SK-N-SH (cell line): ENCODE measurements at regions not wholly inside any gene's neighbourhood (a gene's known extent, or its start where the extent isn't known, plus 50 kb on each side); places are given as distances from the start of the nearest gene placed in this dataset.

ENCODE experiments used
- CTCF ChIA-PET: fragments of 300-600, 350-600 bp; formaldehyde crosslinking; extraction: SDS; loops from one replicate; lab custom pipeline; 2021; lab: Yijun Ruan, JAX
- POLR2A ChIA-PET: fragments of 350-600 bp; sonication (Branson Sonifier 250); formaldehyde crosslinking; extraction: SDS; loops from one replicate; lab custom pipeline; 2020; ENCODE audit warnings: antibody characterized with exemption, inconsistent platforms; lab: Yijun Ruan, JAX
- DNase-seq: peaks from one replicate; pipeline ENCODE4 v3.0.0; 2012
- H2AFZ ChIP-seq: fragments of 200-600 bp; sonication (generic); 2 replicates; pipeline ENCODE4 v1.8.1; 2016; ENCODE audit warnings: antibody characterized with exemption, mild to moderate bottlenecking, low read depth
- H3F3A ChIP-seq: fragments of 200-600 bp; sonication (generic); replicated peaks from 2 replicates; pipeline ENCODE3; 2016; ENCODE audit warnings: antibody characterized with exemption, mild to moderate bottlenecking; ENCODE audit not compliant: insufficient read depth
- H3K27ac ChIP-seq, 2 experiments: fragments of 200-500 bp in 1 of 2; fragments of 200-600 bp in 1 of 2; sonication (Bioruptor generic) in 1 of 2; sonication (generic), shearing (Covaris generic) in 1 of 2; 2 replicates each; pipeline versions ENCODE4 v1.5.1 to v1.6.1; 2014 to 2016; ENCODE audit warnings: low read depth in 2 of 2, inconsistent platforms in 1 of 2, low read length in 1 of 2, mild to moderate bottlenecking in 1 of 2, mixed read lengths in 1 of 2
- H3K27me3 ChIP-seq: fragments of 200-600 bp; sonication (generic), shearing (Covaris generic); 2 replicates; pipeline ENCODE4 v1.6.1; 2016; ENCODE audit warnings: mixed run types; ENCODE audit not compliant: insufficient read depth
- H3K36me3 ChIP-seq, 2 experiments: fragments of 200-500 bp in 1 of 2; fragments of 200-600 bp in 1 of 2; sonication (Bioruptor generic) in 1 of 2; sonication (generic) in 1 of 2; replicated peaks in 1 of 2; 2 replicates each; pipeline versions ENCODE3 to v1.5.1; 2014 to 2016; ENCODE audit warnings: low read length in 1 of 2, mild to moderate bottlenecking in 1 of 2; ENCODE audit not compliant: insufficient read depth in 2 of 2, control insufficient read depth in 1 of 2
- H3K4me1 ChIP-seq, 2 experiments: fragments of 200-500 bp in 1 of 2; fragments of 200-600 bp in 1 of 2; sonication (Bioruptor generic) in 1 of 2; sonication (generic), shearing (Covaris generic) in 1 of 2; 2 replicates each; pipeline versions ENCODE4 v1.5.1 to v1.6.1; 2014 to 2016; ENCODE audit warnings: low read depth in 1 of 2, low read length in 1 of 2, mixed run types in 1 of 2; ENCODE audit not compliant: insufficient read depth in 2 of 2, control insufficient read depth in 1 of 2
- H3K4me2 ChIP-seq: fragments of 200-600 bp; sonication (generic), shearing (Covaris generic); 2 replicates; pipeline ENCODE4 v1.6.1; 2017; ENCODE audit warnings: mixed run types
- H3K4me3 ChIP-seq, 2 experiments: fragments of 200-500 bp in 1 of 2; fragments of 200-600 bp in 1 of 2; sonication (Bioruptor generic) in 1 of 2; sonication (generic), shearing (Covaris generic) in 1 of 2; 2 replicates each; pipeline versions ENCODE4 v1.5.1 to v1.8.1; 2014 to 2016; ENCODE audit warnings: low read depth in 2 of 2, inconsistent platforms in 1 of 2, low read length in 1 of 2, mild to moderate bottlenecking in 1 of 2, mixed read lengths in 1 of 2, moderate library complexity in 1 of 2
- H3K79me2 ChIP-seq: fragments of 200-600 bp; sonication (generic); 2 replicates; pipeline ENCODE4 v1.8.1; 2017; ENCODE audit warnings: mild to moderate bottlenecking; ENCODE audit not compliant: insufficient read depth
- H3K9ac ChIP-seq: fragments of 200-600 bp; sonication (generic); 2 replicates; pipeline ENCODE4 v1.6.1; 2017; ENCODE audit warnings: mixed run types
- H3K9me2 ChIP-seq: fragments of 200-600 bp; sonication (generic); 2 replicates; pipeline ENCODE4 v1.6.1; 2017; ENCODE audit warnings: mixed run types
- H3K9me3 ChIP-seq: fragments of 200-600 bp; sonication (generic); 2 replicates; pipeline ENCODE4 v1.6.1; 2017; ENCODE audit warnings: mixed run types, mild to moderate bottlenecking, moderate library complexity
- H4K20me1 ChIP-seq: fragments of 200-600 bp; sonication (generic); 2 replicates; pipeline ENCODE4 v1.6.1; 2017; ENCODE audit warnings: mild to moderate bottlenecking, mixed run types; ENCODE audit not compliant: insufficient read depth
- CTCF ChIP-seq: fragments of 200-600 bp; sonication (generic); IDR thresholded peaks from 2 replicates; pipeline ENCODE4 v1.6.1; 2017; ENCODE audit warnings: antibody characterized with exemption, mild to moderate bottlenecking, moderate library complexity
- ELF1 ChIP-seq: IDR thresholded peaks from 2 replicates; pipeline ENCODE4 v1.4.0; 2012
- EZH2phosphoT487 ChIP-seq: fragments of 200-600 bp; sonication (generic); IDR thresholded peaks from 2 replicates; pipeline ENCODE4 v1.6.1; 2017; ENCODE audit warnings: low read depth, mixed run types, mild to moderate bottlenecking, antibody characterized with exemption, moderate library complexity, borderline replicate concordance
- FOXJ3 ChIP-seq: sonication (generic); formaldehyde crosslinking; IDR thresholded peaks from 2 replicates; pipeline ENCODE4 v1.5.1; 2020; ENCODE audit warnings: mild to moderate bottlenecking, missing genetic modification reagents
- IRF3 ChIP-seq: fragments of 150-350 bp; IDR thresholded peaks from 2 replicates; pipeline ENCODE4 v1.6.1; 2016; ENCODE audit warnings: mild to moderate bottlenecking, low read depth, low read length
- MEF2A ChIP-seq: IDR thresholded peaks from 2 replicates; pipeline ENCODE4 v1.4.0; 2012; ENCODE audit warnings: low read depth, borderline replicate concordance
- NFIC ChIP-seq: IDR thresholded peaks from 2 replicates; pipeline ENCODE4 v1.4.0; 2012; ENCODE audit warnings: borderline replicate concordance
- SIN3A ChIP-seq: IDR thresholded peaks from 2 replicates; pipeline ENCODE4 v1.6.1; 2012; ENCODE audit warnings: low read depth, mild to moderate bottlenecking, low read length, moderate library complexity, borderline replicate concordance
- TAF1 ChIP-seq: IDR thresholded peaks from 2 replicates; pipeline ENCODE4 v1.6.1; 2012; ENCODE audit warnings: low read depth, mild to moderate bottlenecking, low read length, moderate library complexity, borderline replicate concordance
- TCF12 ChIP-seq: IDR thresholded peaks from 2 replicates; pipeline ENCODE4 v1.4.0; 2012
- TEAD4 ChIP-seq: IDR thresholded peaks from 2 replicates; pipeline ENCODE4 v1.4.0; 2012; ENCODE audit warnings: mild to moderate bottlenecking, borderline replicate concordance; ENCODE audit not compliant: insufficient read depth
- USF1 ChIP-seq: IDR thresholded peaks from 2 replicates; pipeline ENCODE4 v1.4.0; 2012; ENCODE audit warnings: low read depth, borderline replicate concordance
- USF2 ChIP-seq: fragments of 150-350 bp; IDR thresholded peaks from 2 replicates; pipeline ENCODE4 v1.6.1; 2017; ENCODE audit warnings: antibody characterized with exemption, low read length, low read depth, borderline replicate concordance
- YY1 ChIP-seq: IDR thresholded peaks from 2 replicates; pipeline ENCODE4 v1.4.0; 2012; ENCODE audit warnings: low read depth, mild to moderate bottlenecking
- WGBS: methylation state at CpG from one replicate; pipeline ENCODE4 v1.1.6; 2017; ENCODE audit warnings: low lambda C conversion rate; 5-methylcytosine and 5-hydroxymethylcytosine counted together

GRCh38 chr2:176504440-176504839 is 235.2 kb downstream of the MTX2 start (continued):
- TF ChIP-seq USF1 (no peak), TCF12 (no peak), MEF2A (no peak), YY1 (no peak)

- Histone ChIP-seq H3K9me2 (no peaks in the 10 kb centered on the region), H3K4me3 (no peak overlapping the region), H2AFZ (no peak overlapping the region), H3F3A (no peaks in the 10 kb centered on the region), H3K9me3 (no peaks in the 10 kb centered on the region), H4K20me1 (no peaks in the 10 kb centered on the region), H3K4me1 (peaks cover 0 to 10% of the 10 kb centered on the region in 2 experiments; a peak in 2 of 4 replicates), H3K36me3 (no peaks in the 10 kb centered on the region), H3K27me3 (no peaks in the 10 kb centered on the region), H3K4me2 (no peak overlapping the region), H3K9ac (no peak overlapping the region), H3K27ac (no peak overlapping the region), H3K79me2 (no peaks in the 10 kb centered on the region)
- no peak for DNase-seq
- no peak for TF ChIP-seq TAF1
- no peak for TF ChIP-seq SIN3A
- TF ChIP-seq TEAD4 = no peak
- WGBS = 81% methylated on average over 3 of the region's 3 CpGs
- ChIA-PET CTCF (no interaction called here), POLR2A (no interaction called here)
These were observed 238.5 kb downstream of the MTX2 start for GRCh38 chr2:176507786-176508185.

GRCh38 chr2:176508374-176508773 is 239.1 kb downstream of the MTX2 start:
- H3K36me3 ChIP-seq = no peaks in the 10 kb centered on the region

More at GRCh38 chr2:176508374-176508773, 239.1 kb downstream of the MTX2 start:
- TF ChIP-seq NFIC (no peak), IRF3 (no peak), USF2 (no peak), ELF1 (no peak), EZH2phosphoT487 (no peak), CTCF (no peak), FOXJ3 (no peak)
- H3K4me3 ChIP-seq = no peak overlapping the region
- no peaks in the 10 kb centered on the region for H3K9me3 ChIP-seq
- peaks cover 0 to 6% of the 10 kb centered on the region in 2 experiments; a peak in 2 of 4 replicates for H3K4me1 ChIP-seq
- no peaks in the 10 kb centered on the region for H4K20me1 ChIP-seq
- CTCF ChIA-PET = no interaction called here
- H3K79me2 ChIP-seq = no peaks in the 10 kb centered on the region
- POLR2A ChIA-PET = no interaction called here
- H3K27ac ChIP-seq = no peak overlapping the region
- H3K4me2 ChIP-seq = no peak overlapping the region
- H3K27me3 ChIP-seq = no peaks in the 10 kb centered on the region
- no peak overlapping the region for H3K9ac ChIP-seq
- DNase-seq = no peak
- no peaks in the 10 kb centered on the region for H3K9me2 ChIP-seq
- WGBS = 100% methylated on average over 1 of the region's 1 CpG
- no peak overlapping the region for H2AFZ ChIP-seq
- no peaks in the 10 kb centered on the region for H3F3A ChIP-seq
